ENCODE measurements at regions not wholly inside any gene's neighbourhood (a gene's known extent, or its start where the extent isn't known, plus 50 kb on each side); places are given as distances from the start of the nearest gene placed in this dataset.

DNA sequence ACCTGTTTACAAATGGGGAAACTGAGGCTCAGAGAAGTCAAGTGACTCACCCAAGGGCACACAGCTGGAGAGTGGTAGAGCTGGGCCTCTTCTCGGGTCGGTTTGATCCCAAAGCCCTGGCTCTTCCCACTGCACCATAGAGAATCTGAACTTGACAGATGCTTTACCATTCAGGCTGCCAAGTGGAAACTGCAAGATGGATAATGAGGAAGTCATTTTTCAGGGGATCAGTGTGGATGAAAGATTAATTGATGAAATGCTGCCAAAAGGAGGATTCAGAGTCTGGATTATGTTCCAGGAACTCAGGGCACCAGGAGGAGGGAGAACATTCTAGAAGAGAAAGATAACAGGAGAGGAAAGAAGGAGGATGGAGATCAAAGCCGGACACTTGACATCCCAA, 185.9 kb upstream of the ZBED5 start:
- no peaks in the 10 kb centered on the region for H3K36me3 Mint-ChIP-seq (ENCODE audit: low read depth)
- no peak for DNase-seq
- no peaks in the 10 kb centered on the region for H3K9me3 Mint-ChIP-seq
- CTCF ChIA-PET = interaction anchor here (0.6 to 1.4 kb wide), 2 partner anchors 16 to 225 kb away, joined by 4 to 5 read pairs; no protein-coding TSS in a partner anchor
- H3K27me3 Mint-ChIP-seq (ENCODE audit: low read depth) = no peaks in the 10 kb centered on the region
- H3K4me1 Mint-ChIP-seq (ENCODE audit: low read depth) = no peaks in the 10 kb centered on the region
- H3K4me3 Mint-ChIP-seq = no peak overlapping the region
- intact Hi-C loops (cut with micrococcal nuclease) = no loop called here
- H3K27ac Mint-ChIP-seq = no peak overlapping the region

DNA sequence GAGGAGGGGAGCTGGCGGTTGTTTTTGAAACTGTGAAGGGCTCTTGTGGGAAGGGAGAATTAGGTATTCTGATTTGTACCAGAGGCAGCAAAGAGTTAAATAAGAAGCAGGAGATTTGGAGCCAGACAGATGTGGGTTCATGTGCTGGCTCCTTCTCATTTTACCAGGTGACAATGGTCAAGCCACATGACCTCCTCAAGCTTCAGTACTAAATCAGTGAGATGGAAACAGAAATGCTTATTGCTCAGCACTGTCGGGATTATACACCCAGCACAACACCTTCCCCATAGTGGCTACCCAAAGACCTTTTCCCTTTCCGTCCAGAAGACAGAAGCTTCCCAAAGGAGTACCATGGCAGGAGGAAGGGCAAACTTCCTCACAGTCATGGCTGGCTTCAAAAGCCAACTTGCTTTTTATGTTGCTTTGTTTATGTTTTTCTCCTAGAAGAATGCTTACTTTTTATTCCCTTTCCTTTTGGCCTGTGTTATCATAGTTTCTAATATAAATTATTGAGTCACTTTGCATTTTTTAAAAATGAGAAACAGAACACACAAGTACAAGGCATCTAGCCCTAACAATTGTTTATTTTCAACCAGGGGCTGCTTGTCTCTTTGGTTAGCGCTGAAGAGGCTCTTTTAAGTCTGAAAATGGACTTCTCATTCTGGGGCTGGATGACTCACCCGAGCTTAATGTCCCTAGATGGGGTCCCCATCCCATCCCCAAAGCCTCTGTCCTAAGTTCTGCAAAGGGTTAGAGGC, 181.5 kb upstream of the ZBED5 start:
- H3K27ac Mint-ChIP-seq = no peak overlapping the region
- H3K36me3 Mint-ChIP-seq (ENCODE audit: low read depth) = no peaks in the 10 kb centered on the region
- no peak for DNase-seq
- no peak overlapping the region for H3K4me3 Mint-ChIP-seq
- no peaks in the 10 kb centered on the region for H3K9me3 Mint-ChIP-seq
- H3K4me1 Mint-ChIP-seq (ENCODE audit: low read depth) = peaks cover 8% of the 10 kb centered on the region
- no peaks in the 10 kb centered on the region for H3K27me3 Mint-ChIP-seq (ENCODE audit: low read depth)
- CTCF ChIA-PET = interaction anchor here (0.6 to 4.6 kb wide), 4 partner anchors 31 to 759 kb away, joined by 4 to 37 read pairs (median 4); no protein-coding TSS in a partner anchor
- intact Hi-C loops (cut with micrococcal nuclease) = loop anchor here (10.0 kb wide), 1 partner anchor 1005 kb away; no protein-coding TSS in a partner anchor

DNA sequence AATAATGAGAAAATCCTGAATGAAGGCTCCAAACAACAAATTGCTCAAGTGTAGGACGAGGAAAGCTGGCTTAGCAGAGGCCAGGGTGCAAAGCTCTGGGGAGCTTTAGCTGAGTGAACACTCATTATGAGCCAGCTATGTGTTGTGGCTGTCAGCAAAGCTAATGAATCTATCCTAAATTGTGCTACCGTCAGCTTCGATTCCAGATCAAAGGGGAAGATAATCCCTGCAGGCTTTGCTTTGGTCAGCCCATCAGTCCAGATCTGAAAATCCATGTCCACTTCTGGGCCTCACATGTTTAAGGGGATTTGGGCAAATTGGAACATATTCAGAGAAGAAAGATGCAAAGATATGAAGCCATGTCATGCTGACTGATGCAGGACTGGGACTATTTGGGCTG, 180.9 kb upstream of the ZBED5 start:
- CTCF ChIA-PET = interaction anchor here (1.1 to 4.6 kb wide), 6 partner anchors 11 to 760 kb away, joined by 4 to 40 read pairs (median 7); no protein-coding TSS in a partner anchor
- H3K27me3 Mint-ChIP-seq (ENCODE audit: low read depth) = no peaks in the 10 kb centered on the region
- no peak for DNase-seq
- no peak overlapping the region for H3K4me3 Mint-ChIP-seq
- no peaks in the 10 kb centered on the region for H3K36me3 Mint-ChIP-seq (ENCODE audit: low read depth)
- peaks cover 8% of the 10 kb centered on the region for H3K4me1 Mint-ChIP-seq (ENCODE audit: low read depth)
- intact Hi-C loops (cut with micrococcal nuclease) = loop anchor here (10.0 kb wide), 1 partner anchor 1006 kb away; no protein-coding TSS in a partner anchor
- no peaks in the 10 kb centered on the region for H3K9me3 Mint-ChIP-seq
- H3K27ac Mint-ChIP-seq = no peak overlapping the region

DNA sequence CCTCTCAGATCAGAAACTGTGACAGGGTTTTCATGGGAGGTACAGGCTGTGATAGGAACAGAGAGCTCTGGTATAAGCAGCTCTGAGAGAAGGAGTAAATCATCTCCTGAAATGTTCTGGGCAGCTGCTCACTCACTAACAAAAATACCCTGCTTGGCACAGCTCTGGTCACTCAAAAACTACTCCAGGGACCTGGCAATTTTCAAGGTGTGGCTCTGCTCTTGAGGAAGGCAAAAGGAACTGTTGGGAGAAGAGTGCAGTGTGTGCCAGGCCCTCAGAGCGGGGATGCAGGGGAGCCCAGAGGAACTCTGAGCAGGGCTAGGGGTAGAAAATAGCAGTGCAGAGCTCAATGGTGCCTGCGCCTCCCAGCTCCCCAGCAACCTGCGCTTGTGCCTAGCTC, 180.5 kb upstream of the ZBED5 start:
- H3K27ac Mint-ChIP-seq = no peak overlapping the region

DNA sequence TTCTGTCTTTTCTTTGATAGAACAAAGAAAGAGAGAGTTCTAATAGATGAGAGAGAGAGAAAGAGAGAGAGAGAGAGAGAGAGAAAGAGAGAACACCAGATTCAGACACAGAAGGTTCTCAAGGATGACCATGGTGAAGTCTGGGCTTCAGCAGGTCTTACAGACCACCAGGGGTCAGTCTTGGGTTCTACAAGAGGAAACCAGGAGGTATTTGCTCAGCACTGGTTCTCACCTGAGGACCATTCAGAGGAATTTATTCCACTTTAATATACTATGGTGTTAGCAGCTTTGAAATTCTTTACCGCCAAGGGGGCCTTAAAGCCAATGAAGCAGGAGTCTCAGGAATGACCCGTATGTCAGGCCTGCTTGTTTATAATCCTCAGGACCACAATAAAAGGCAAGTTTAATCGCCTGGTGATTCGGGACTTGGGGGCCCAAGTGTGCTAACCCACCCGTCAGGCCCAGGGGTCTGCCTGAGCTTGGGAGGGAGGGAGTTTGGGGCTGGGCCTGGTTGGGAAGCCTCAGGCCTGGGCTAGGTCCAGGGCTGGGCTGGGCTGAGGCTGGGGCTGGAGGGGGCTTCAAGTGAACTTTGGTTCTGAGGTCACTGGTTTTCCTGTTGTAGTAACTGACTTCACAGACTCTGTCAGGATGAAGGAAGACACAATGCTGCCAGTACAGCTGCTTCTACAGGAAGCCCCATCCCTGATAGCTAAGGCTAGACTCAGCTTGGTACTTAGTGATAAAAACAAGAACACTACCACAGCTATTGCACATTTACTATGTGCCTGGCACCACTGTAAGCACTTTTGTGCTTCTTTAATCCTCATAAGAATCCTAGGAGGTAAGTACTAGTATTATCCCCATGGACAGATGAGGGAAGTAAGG, 179.2 kb upstream of the ZBED5 start:
- CTCF ChIA-PET = interaction anchor here (0.6 to 4.6 kb wide), 24 partner anchors 8 to 762 kb away, joined by 3 to 40 read pairs (median 4); no protein-coding TSS in a partner anchor
- no peaks in the 10 kb centered on the region for H3K27me3 Mint-ChIP-seq (ENCODE audit: low read depth)
- H3K27ac Mint-ChIP-seq = no peak overlapping the region
- peak; percentile 59 for DNase-seq
- no peaks in the 10 kb centered on the region for H3K9me3 Mint-ChIP-seq
- intact Hi-C loops (cut with micrococcal nuclease) = loop anchor here (1.0 to 10.0 kb wide), 3 partner anchors 120 to 1008 kb away; no protein-coding TSS in a partner anchor
- no peaks in the 10 kb centered on the region for H3K36me3 Mint-ChIP-seq (ENCODE audit: low read depth)
- H3K4me3 Mint-ChIP-seq = no peak overlapping the region
- peaks cover 8% of the 10 kb centered on the region for H3K4me1 Mint-ChIP-seq (ENCODE audit: low read depth)

More for the DNA sequence above, 180.5 kb upstream of the ZBED5 start:
- no peaks in the 10 kb centered on the region for H3K9me3 Mint-ChIP-seq
- H3K4me1 Mint-ChIP-seq (ENCODE audit: low read depth) = peaks cover 8% of the 10 kb centered on the region
- H3K4me3 Mint-ChIP-seq = no peak overlapping the region
- CTCF ChIA-PET = interaction anchor here (0.7 to 4.6 kb wide), 14 partner anchors 10 to 761 kb away, joined by 3 to 40 read pairs (median 4); no protein-coding TSS in a partner anchor
- intact Hi-C loops (cut with micrococcal nuclease) = loop anchor here (10.0 kb wide), 1 partner anchor 1006 kb away; no protein-coding TSS in a partner anchor
- H3K36me3 Mint-ChIP-seq (ENCODE audit: low read depth) = no peaks in the 10 kb centered on the region
- DNase-seq = no peak
- H3K27me3 Mint-ChIP-seq (ENCODE audit: low read depth) = no peaks in the 10 kb centered on the region

DNA sequence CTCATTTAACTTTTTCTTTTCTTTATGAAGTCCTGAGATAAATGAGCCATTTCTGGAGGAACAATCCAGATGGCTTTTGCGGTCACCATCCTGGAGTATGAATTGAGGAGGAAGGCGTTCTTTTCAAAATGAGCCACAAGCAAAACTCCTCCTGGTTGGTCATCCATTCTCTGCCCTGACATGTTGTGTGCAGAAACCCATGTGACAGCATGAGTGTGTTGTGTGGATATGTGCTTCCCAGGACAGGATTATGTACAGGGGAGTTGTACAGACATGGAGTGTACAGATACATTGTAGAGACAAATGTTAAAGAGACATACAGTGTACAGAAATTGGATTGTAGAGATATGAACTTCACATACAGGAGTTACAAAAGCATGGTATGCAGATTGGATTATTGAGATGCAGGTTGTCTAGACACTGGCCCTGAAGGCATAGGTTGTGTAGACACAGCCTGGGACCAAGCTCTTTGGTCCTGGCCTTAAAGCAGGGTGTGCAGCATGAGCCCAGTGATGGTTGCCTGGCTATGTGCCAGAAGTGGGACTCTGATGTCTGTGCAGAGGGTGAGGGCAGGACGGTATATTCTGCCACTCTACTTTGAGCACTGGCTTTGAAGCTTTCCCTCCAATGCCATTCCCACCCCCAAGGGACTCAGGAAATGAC, 178.5 kb upstream of the ZBED5 start:
- H3K4me1 Mint-ChIP-seq (ENCODE audit: low read depth) = peaks cover 8% of the 10 kb centered on the region
- H3K36me3 Mint-ChIP-seq (ENCODE audit: low read depth) = no peaks in the 10 kb centered on the region
- H3K27me3 Mint-ChIP-seq (ENCODE audit: low read depth) = no peaks in the 10 kb centered on the region
- no peak overlapping the region for H3K27ac Mint-ChIP-seq
- intact Hi-C loops (cut with micrococcal nuclease) = loop anchor here (10.0 kb wide), 1 partner anchor 1008 kb away; no protein-coding TSS in a partner anchor
- no peak for DNase-seq
- CTCF ChIA-PET = interaction anchor here (0.5 to 4.6 kb wide), 12 partner anchors 8 to 466 kb away, joined by 3 to 40 read pairs (median 4); no protein-coding TSS in a partner anchor
- no peaks in the 10 kb centered on the region for H3K9me3 Mint-ChIP-seq
- no peak overlapping the region for H3K4me3 Mint-ChIP-seq

DNA sequence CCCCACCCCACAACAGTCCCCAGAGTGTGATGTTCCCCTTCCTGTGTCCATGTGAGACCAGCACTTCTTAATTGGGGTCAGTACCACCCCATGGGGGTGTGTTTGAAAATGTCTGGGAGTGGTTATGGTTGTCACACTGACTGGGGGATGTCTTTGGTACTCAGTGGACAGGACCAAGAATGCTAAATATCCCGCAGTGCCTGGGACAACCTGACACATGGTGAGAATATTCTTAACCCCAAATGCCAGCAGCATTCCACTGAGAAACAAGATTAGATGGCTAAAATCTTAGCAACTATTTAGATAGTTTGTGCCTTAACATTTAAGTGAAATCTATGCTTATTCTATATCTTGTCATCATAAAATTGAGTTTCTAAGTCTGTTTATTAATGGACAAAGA, 177.5 kb upstream of the ZBED5 start:
- CTCF ChIA-PET = interaction anchor here (0.5 to 4.6 kb wide), 8 partner anchors 7 to 233 kb away, joined by 3 to 40 read pairs (median 5); no protein-coding TSS in a partner anchor
- no peaks in the 10 kb centered on the region for H3K36me3 Mint-ChIP-seq (ENCODE audit: low read depth)
- intact Hi-C loops (cut with micrococcal nuclease) = loop anchor here (10.0 kb wide), 1 partner anchor 1009 kb away; no protein-coding TSS in a partner anchor

DNA sequence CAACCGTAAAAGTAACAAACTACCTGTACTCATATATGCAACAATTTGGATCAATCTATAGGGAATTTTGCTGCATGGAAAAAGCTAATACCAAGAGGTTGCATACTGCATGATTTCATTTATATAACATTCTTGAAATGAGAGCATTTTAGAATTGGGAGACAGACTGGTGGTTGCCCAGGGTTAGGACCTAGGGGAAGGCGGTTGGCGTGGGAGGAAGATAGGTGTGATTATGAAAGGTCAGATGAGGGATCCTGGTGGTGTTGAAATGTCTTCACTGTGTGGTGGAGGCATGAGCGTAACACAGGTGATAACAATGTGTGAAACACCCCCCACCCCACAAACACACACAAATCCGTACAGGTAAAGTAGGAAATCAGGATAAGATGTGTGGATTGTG, 176.6 kb upstream of the ZBED5 start:
- CTCF ChIA-PET = interaction anchor here (1.1 to 1.7 kb wide), 2 partner anchors 234 to 753 kb away, joined by 3 to 5 read pairs; no protein-coding TSS in a partner anchor
- Mint-ChIP-seq H3K36me3 (ENCODE audit: low read depth) (no peaks in the 10 kb centered on the region), H3K4me1 (ENCODE audit: low read depth) (peaks cover 8% of the 10 kb centered on the region), H3K27ac (no peak overlapping the region), H3K4me3 (no peak overlapping the region), H3K9me3 (no peaks in the 10 kb centered on the region), H3K27me3 (ENCODE audit: low read depth) (no peaks in the 10 kb centered on the region)
- DNase-seq = no peak
- intact Hi-C loops (cut with micrococcal nuclease) = loop anchor here (10.0 kb wide), 1 partner anchor 1010 kb away; no protein-coding TSS in a partner anchor

More for the DNA sequence above, 177.5 kb upstream of the ZBED5 start:
- Mint-ChIP-seq H3K27ac (no peak overlapping the region), H3K27me3 (ENCODE audit: low read depth) (no peaks in the 10 kb centered on the region), H3K4me3 (no peak overlapping the region), H3K9me3 (no peaks in the 10 kb centered on the region), H3K4me1 (ENCODE audit: low read depth) (peaks cover 8% of the 10 kb centered on the region)
- no peak for DNase-seq

DNA sequence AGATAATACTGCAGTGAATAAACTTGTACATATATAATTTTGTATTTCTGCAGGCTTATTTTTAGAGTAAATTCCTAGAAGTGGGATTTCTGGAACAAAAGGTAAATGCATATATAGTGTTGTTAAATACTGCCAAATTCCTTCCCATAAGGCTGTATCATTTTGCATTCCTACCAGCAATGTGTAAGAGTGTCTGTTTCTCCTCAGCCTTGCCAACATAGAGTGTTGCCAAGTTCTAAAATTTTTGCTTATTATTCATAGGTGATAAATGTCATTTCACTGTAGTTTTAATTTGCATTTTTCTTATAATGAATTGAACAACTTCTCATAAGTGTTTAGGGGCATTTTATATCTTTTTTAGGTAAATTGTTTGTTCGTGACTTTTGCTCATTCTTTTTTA, 174.2 kb upstream of the ZBED5 start:
- peaks cover 8% of the 10 kb centered on the region for H3K4me1 Mint-ChIP-seq (ENCODE audit: low read depth)
- intact Hi-C loops (cut with micrococcal nuclease) = loop anchor here (10.0 kb wide), 1 partner anchor 1013 kb away; no protein-coding TSS in a partner anchor

DNA sequence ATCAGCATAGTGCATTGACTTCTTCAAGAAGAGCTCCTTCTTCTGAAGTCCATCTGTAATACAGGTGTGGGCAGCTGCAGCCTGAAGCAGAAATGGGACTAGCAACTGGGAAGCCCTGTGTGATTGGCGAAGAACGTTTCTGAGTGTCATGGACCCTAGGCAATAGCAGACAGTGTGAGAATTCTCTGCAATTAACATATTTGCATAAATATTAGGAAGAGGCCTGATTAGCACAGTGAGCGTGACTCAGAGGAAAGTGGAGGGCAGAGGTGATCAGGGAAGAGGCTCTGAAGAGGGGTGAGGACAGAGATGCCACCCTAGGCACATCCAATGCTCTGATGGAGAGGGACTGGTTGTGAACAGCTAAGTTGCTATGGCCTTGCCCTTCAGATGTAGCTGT, 171.2 kb upstream of the ZBED5 start:
- intact Hi-C loops (cut with micrococcal nuclease) = loop anchor here (2.0 to 10.0 kb wide), 2 partner anchors 178 to 586 kb away; no protein-coding TSS in a partner anchor
- DNase-seq = no peak
- no peaks in the 10 kb centered on the region for H3K36me3 Mint-ChIP-seq (ENCODE audit: low read depth)
- no peaks in the 10 kb centered on the region for H3K9me3 Mint-ChIP-seq
- no peaks in the 10 kb centered on the region for H3K4me1 Mint-ChIP-seq (ENCODE audit: low read depth)
- no peak overlapping the region for H3K4me3 Mint-ChIP-seq
- no peak overlapping the region for H3K27ac Mint-ChIP-seq
- CTCF ChIA-PET = interaction anchor here (0.7 to 4.3 kb wide), 23 partner anchors 8 to 877 kb away, joined by 3 to 40 read pairs (median 4); no protein-coding TSS in a partner anchor
- no peaks in the 10 kb centered on the region for H3K27me3 Mint-ChIP-seq (ENCODE audit: low read depth)

More for the DNA sequence above, 174.2 kb upstream of the ZBED5 start:
- CTCF ChIA-PET = interaction anchor here (1.0 kb wide), 1 partner anchor 755 kb away, joined by 3 read pairs; no protein-coding TSS in a partner anchor
- Mint-ChIP-seq H3K4me3 (no peak overlapping the region), H3K27ac (no peak overlapping the region), H3K27me3 (ENCODE audit: low read depth) (no peaks in the 10 kb centered on the region), H3K9me3 (no peaks in the 10 kb centered on the region), H3K36me3 (ENCODE audit: low read depth) (no peaks in the 10 kb centered on the region)
- no peak for DNase-seq

DNA sequence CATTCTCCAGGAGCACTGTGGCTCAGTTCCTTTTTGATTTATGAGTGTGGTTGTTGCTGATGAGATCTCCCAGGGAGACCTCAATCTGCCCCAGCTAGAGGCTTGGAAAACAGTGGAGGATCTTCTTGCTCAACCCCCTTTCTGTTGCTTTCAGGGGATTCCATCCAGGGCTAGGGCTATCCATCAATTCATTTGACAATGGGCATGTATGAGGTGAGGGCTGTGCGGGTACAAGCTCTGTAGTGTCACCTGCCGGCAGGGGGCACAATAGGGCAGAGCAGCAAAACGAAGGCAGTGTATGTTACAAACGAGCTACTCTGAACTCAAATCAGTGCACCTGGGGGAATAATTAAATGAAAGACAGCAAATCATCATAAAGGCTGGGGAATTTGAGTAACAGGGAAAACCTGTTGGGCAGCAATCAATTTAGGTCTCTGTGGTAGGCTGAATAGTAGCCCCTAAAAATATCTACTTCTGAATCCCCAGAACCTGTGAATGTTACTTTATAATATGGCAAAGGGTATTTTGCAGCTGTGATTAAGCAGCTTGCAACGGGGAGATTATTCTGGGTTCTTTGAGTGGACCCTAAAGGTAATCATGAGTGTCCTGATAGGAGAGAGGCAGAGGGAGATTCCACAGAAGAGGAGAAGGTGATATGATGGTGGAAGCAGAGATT, 170.3 kb upstream of the ZBED5 start:
- Mint-ChIP-seq H3K27me3 (ENCODE audit: low read depth) (no peaks in the 10 kb centered on the region), H3K36me3 (ENCODE audit: low read depth) (no peaks in the 10 kb centered on the region), H3K9me3 (no peaks in the 10 kb centered on the region), H3K4me1 (ENCODE audit: low read depth) (no peaks in the 10 kb centered on the region), H3K4me3 (no peak overlapping the region), H3K27ac (no peak overlapping the region)
- peak; percentile 88 for DNase-seq
- intact Hi-C loops (cut with micrococcal nuclease) = loop anchor here (1.0 to 10.0 kb wide), 5 partner anchors 129 to 759 kb away; no protein-coding TSS in a partner anchor
- CTCF ChIA-PET = interaction anchor here (0.5 to 4.3 kb wide), 58 partner anchors 9 to 878 kb away, joined by 3 to 40 read pairs (median 4); no protein-coding TSS in a partner anchor

All from activated naive CD4-positive, alpha-beta T cell treated with anti-CD3 and anti-CD28 coated beads for 36 hours (primary cell).